ENCODE measurements at regions not wholly inside any gene's neighbourhood (a gene's known extent, or its start where the extent isn't known, plus 50 kb on each side); places are given as distances from the start of the nearest gene placed in this dataset.

DNA sequence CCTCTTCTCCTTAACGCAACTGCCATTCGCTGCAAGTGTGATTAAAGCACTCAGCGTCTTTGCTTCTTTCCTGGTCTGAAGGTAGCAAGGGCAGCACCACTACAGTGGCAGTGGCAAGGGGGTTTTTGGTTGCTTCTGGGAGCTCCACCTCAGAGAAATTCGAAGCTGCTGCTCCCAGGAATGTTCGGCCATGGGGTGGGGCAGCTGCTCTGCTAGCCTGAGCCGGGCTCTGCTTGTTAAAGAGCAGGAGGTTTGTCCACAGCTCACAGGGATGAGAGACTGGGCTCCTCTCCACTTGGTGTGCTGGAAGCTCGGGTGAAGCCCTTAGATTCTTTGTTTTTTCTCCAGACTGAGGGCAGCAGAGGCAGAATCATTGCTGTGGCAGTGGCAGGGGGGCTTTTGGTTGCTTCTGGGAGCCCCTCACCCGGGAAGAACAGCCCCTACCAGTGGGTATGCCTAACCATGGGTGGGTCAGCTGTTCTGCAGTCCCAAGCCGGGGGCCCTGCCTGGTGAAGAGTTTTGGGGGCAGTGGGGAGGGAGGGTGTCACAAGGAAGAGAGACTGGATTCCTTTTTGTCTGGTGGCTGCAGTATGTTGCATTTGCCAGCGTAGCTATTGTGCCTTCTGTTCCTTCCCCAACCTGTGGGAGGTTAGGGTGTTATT is 340.2 kb downstream of the AEBP2 start:
- no peaks in the 10 kb centered on the region for H3K79me2 ChIP-seq (ENCODE audit: control insufficient read depth, insufficient read depth, low read length)
- TF ChIP-seq SAFB (IDR thresholded peaks at IDR 0.05; ENCODE audit: borderline replicate concordance, low read depth, low read length) (no peak), STAT5B (CRISPR knock-in tag; IDR thresholded peaks at IDR 0.05) (no peak), PTTG1 (tag; IDR thresholded peaks at IDR 0.05; ENCODE audit: low read depth) (no peak), MAFK (IDR thresholded peaks at IDR 0.05; ENCODE audit: low read length) (no peak), KLF6 (CRISPR knock-in tag; IDR thresholded peaks at IDR 0.05; ENCODE audit: borderline replicate concordance) (no peak), KHSRP (IDR thresholded peaks at IDR 0.05) (no peak), DDX20 (tag; IDR thresholded peaks at IDR 0.05; ENCODE audit: low read depth) (no peak), ZNF274 (IDR thresholded peaks at IDR 0.05; ENCODE audit: borderline replicate concordance, low read depth, low read length) (no peak), ADNP (tag; IDR thresholded peaks at IDR 0.05) (no peak), ZFP30 (CRISPR knock-in tag; IDR thresholded peaks at IDR 0.05; ENCODE audit: borderline replicate concordance) (no peak), ZNF318 (IDR thresholded peaks at IDR 0.05; ENCODE audit: borderline replicate concordance in 1 of 2, low read depth in 1 of 2) (no peak), ZNF584 (CRISPR knock-in tag; IDR thresholded peaks at IDR 0.05; ENCODE audit: low read depth) (no peak)
- TF ChIP-seq, protein P1, sequence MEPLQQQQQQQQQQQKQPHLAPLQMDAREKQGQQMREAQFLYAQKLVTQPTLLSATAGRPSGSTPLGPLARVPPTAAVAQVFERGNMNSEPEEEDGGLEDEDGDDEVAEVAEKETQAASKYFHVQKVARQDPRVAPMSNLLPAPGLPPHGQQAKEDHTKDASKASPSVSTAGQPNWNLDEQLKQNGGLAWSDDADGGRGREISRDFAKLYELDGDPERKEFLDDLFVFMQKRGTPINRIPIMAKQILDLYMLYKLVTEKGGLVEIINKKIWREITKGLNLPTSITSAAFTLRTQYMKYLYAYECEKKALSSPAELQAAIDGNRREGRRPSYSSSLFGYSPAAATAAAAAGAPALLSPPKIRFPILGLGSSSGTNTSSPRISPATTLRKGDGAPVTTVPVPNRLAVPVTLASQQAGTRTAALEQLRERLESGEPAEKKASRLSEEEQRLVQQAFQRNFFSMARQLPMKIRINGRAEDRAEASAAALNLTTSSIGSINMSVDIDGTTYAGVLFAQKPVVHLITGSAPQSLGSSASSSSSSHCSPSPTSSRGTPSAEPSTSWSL (CRISPR knock-in tag; IDR thresholded peaks at IDR 0.05; ENCODE audit: borderline replicate concordance): no peak
- intact Hi-C loops (cut with micrococcal nuclease) (no loop called here), in situ Hi-C loops (cut with MboI) (no loop called here)
- no peaks in the 10 kb centered on the region for H3K36me3 ChIP-seq (ENCODE audit: control insufficient read depth, insufficient read depth, low read length)
- no peaks in the 10 kb centered on the region for H4K20me1 ChIP-seq (replicated peaks; ENCODE audit: control insufficient read depth, insufficient read depth, low read length)
- 0% methylated on average over 4 of the region's 10 CpGs for WGBS (ENCODE audit: insufficient coverage, low coverage, missing lambda C conversion rate)
- DNase-seq (ENCODE audit: extremely low read depth in 1 of 4, low spot score in 3 of 4) (no peak), ATAC-seq (no peak), FAIRE-seq (no peak)
- H3K4me3 ChIP-seq: no peak overlapping the region
- no peaks in the 10 kb centered on the region for H3K9me1 ChIP-seq (ENCODE audit: control insufficient read depth, insufficient read depth, low read length)
- no peaks in the 10 kb centered on the region for H3K4me1 ChIP-seq (replicated peaks in 1 of 2; ENCODE audit: control insufficient read depth in 2 of 2, insufficient read depth in 2 of 2, low read length in 2 of 2)
- CTCF ChIA-PET (ENCODE audit: low intra/inter-chr PET ratio): no interaction called here
- H3K4me2 ChIP-seq (ENCODE audit: insufficient read depth, low read length): no peak overlapping the region
- no TSS peak for BruUV-seq (replicated peaks)
- POLR2A ChIA-PET: no interaction called here
- H3K27me3 ChIP-seq (ENCODE audit: control insufficient read depth in 2 of 2, insufficient read depth in 2 of 2, low read length in 2 of 2): no peaks in the 10 kb centered on the region
- H3K9ac ChIP-seq (ENCODE audit: insufficient read depth in 1 of 2, low read depth in 2 of 2, low read length in 2 of 2): no peak overlapping the region
- H3K9me3 ChIP-seq (replicated peaks; ENCODE audit: control insufficient read depth, insufficient read depth, low read depth, low read length): no peaks in the 10 kb centered on the region
- H2AFZ ChIP-seq (ENCODE audit: low read depth, low read length): no peak overlapping the region
- H3K27ac ChIP-seq (ENCODE audit: extremely low read depth, low read depth, low read length): no peak overlapping the region

All from K562 (cell line).